HG03095 (cell line): ENCODE measurements at regions not wholly inside any gene's neighbourhood (a gene's known extent, or its start where the extent isn't known, plus 50 kb on each side); places are given as distances from the start of the nearest gene placed in this dataset.

Experiments
- ATAC-seq: cut with Tn5 transposase; IDR thresholded peaks from one replicate; pipeline ENCODE4 v1.9.1; 2021; ENCODE audit warnings: moderate library complexity; ENCODE audit not compliant: unreplicated experiment

DNA sequence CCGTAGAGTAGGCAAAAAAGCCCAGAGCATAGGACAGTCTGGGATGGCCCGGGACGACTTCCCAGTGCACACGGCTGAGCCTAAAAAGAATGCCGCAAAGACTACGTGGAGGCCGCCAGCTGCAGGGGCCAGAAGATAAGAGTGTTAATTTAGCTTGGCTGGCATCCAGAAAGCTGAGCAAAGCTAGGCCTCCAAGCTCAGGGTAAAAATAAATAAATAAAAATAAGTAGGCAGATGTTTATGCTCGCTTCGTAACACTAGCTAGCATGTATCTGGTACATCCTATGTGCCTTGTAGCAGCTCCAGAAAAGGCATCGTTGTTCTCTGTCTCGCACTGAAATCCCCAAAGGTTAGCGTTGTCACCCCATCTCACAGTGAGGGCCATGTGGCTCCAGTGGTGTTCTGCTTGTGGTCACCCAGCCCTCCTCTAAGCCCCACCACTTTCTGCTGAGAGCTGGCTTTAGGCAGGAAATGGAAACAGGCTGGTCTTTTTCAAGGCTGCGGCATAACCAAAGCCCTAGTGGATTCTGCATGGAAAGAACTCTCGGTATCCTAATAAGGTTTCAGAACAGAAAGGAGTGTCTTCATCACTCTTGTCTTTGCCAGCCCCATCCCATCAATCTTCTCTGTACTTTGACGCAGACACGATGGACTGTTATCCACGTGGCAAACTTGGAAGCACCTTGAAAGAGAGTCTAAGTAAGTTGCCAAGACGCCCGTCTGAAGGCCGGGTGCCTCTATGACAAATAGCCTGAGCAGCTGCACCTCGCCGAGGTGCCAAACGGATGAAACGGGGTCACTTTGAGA, 58.1 kb upstream of the MEF2A start:
- no peak for ATAC-seq

- ATAC-seq = no peak
Measured at GRCh38 chr15:99508311-99508645, 57.5 kb upstream of the MEF2A start.

DNA sequence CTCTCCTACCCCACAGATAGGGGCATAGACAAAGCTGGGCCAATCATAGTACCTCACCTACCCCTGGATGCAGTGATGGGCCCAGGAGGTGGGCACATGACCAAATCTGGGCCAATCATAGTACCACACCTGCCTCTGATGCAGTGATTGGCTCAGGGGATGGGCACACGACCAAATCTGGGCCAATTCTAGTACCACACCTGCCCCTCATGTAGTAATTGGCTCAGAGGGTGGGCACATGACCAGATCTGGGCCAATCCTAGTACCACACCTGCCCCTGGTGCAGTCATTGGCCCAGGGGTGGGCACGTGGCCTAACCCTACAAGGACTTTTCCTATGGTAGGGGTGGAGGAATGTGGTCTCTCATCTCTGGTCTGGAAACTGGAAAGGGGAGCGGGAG, 56.9 kb upstream of the MEF2A start:
- ATAC-seq = no peak

- no peak for ATAC-seq
Measured at GRCh38 chr15:99509686-99510461, 55.9 kb upstream of the MEF2A start.

DNA sequence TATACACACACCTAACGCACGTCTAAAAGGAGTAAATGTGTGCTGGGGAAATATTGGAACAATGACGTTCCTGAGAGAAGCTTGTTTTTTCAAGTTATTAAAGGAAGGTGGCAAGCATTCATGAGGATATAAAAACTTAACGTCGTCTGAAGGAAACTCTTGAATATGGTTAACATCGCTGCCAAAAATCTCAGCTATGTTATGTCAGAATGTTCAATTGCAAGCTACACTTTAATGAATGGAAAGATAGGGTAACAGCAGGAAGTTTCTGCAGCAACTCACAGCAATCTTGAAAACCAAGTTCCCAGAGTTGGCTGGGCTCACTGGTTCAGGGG, 54.3 kb upstream of the MEF2A start:
- no peak for ATAC-seq

GRCh38 chr15:99511866-99512661, 53.7 kb upstream of the MEF2A start:
- ATAC-seq = peak; percentile 65

- no peak for ATAC-seq
Measured at GRCh38 chr15:99514306-99514705, 51.5 kb upstream of the MEF2A start.
